H9 (cell line): ENCODE measurements at regions not wholly inside any gene's neighbourhood (a gene's known extent, or its start where the extent isn't known, plus 50 kb on each side); places are given as distances from the start of the nearest gene placed in this dataset.

Source experiments
- DNase-seq: peaks from one replicate; pipeline ENCODE4 v3.0.0-alpha.2; 2017
- H2AFZ ChIP-seq: one replicate; pipeline ENCODE4 v1.6.1; 2013; ENCODE audit warnings: mild to moderate bottlenecking, low read length, control low read depth, moderate library complexity
- H2AK5ac ChIP-seq: 2 replicates; pipeline ENCODE4 v1.6.1; 2013; ENCODE audit warnings: low read length, control low read depth, mixed read lengths; ENCODE audit not compliant: insufficient read length
- H2BK120ac ChIP-seq: one replicate; pipeline ENCODE4 v1.6.1; 2013; ENCODE audit warnings: low read depth, mild to moderate bottlenecking, low read length, control low read depth, inconsistent platforms; ENCODE audit not compliant: poor library complexity, severe bottlenecking
- H2BK12ac ChIP-seq: 2 replicates; pipeline ENCODE4 v1.6.1; 2013; ENCODE audit warnings: low read length, control low read depth, mixed read lengths, low read depth; ENCODE audit not compliant: insufficient read length
- H2BK15ac ChIP-seq: 2 replicates; pipeline ENCODE4 v1.6.1; 2013; ENCODE audit warnings: low read depth, low read length, control low read depth
- H2BK20ac ChIP-seq: one replicate; pipeline ENCODE4 v1.6.1; 2013; ENCODE audit warnings: low read depth, mild to moderate bottlenecking, low read length, control low read depth, inconsistent platforms; ENCODE audit not compliant: poor library complexity, severe bottlenecking
- H2BK5ac ChIP-seq: 2 replicates; pipeline ENCODE4 v1.6.1; 2013; ENCODE audit warnings: low read length, control low read depth, mixed read lengths; ENCODE audit not compliant: insufficient read length
- H3K14ac ChIP-seq: 2 replicates; pipeline ENCODE4 v1.6.1; 2013; ENCODE audit warnings: low read length, control low read depth; ENCODE audit not compliant: insufficient read depth
- H3K18ac ChIP-seq: 2 replicates; pipeline ENCODE4 v1.6.1; 2013; ENCODE audit warnings: low read depth, mild to moderate bottlenecking, mixed read lengths, low read length, control low read depth; ENCODE audit not compliant: insufficient read length
- H3K23ac ChIP-seq: 2 replicates; pipeline ENCODE4 v1.6.1; 2013; ENCODE audit warnings: low read length, control low read depth, mixed read lengths, low read depth; ENCODE audit not compliant: insufficient read length
- H3K23me2 ChIP-seq: 2 replicates; pipeline ENCODE4 v1.6.1; 2013; ENCODE audit warnings: low read depth, mild to moderate bottlenecking, mixed read lengths, low read length, control low read depth; ENCODE audit not compliant: insufficient read length, poor library complexity, severe bottlenecking
- H3K27ac ChIP-seq: 2 replicates; pipeline ENCODE4 v1.5.1; 2013; ENCODE audit warnings: low read length, control low read depth, mixed read lengths, low read depth; ENCODE audit not compliant: insufficient read length
- H3K27me3 ChIP-seq: 2 replicates; pipeline ENCODE4 v1.6.1; 2013; ENCODE audit warnings: low read length, control low read depth, inconsistent platforms; ENCODE audit not compliant: insufficient read depth
- H3K4ac ChIP-seq: 2 replicates; pipeline ENCODE4 v1.6.1; 2013; ENCODE audit warnings: low read depth, mild to moderate bottlenecking, control low read depth, inconsistent platforms, low read length, moderate library complexity
- H3K4me1 ChIP-seq: 2 replicates; pipeline ENCODE4 v1.6.1; 2013; ENCODE audit warnings: low read length, control low read depth, inconsistent platforms; ENCODE audit not compliant: insufficient read depth
- H3K4me2 ChIP-seq: 2 replicates; pipeline ENCODE4 v1.6.1; 2013; ENCODE audit warnings: low read length, control low read depth, mixed read lengths; ENCODE audit not compliant: insufficient read length, insufficient read depth
- H3K56ac ChIP-seq: 2 replicates; pipeline ENCODE4 v1.6.1; 2013; ENCODE audit warnings: low read depth, mild to moderate bottlenecking, mixed read lengths, low read length, control low read depth; ENCODE audit not compliant: insufficient read length
- H3K79me1 ChIP-seq: 2 replicates; pipeline ENCODE4 v1.6.1; 2013; ENCODE audit warnings: low read depth, mild to moderate bottlenecking, moderate library complexity, low read length, control low read depth, inconsistent platforms; ENCODE audit not compliant: insufficient read depth, poor library complexity, severe bottlenecking
- H3K79me2 ChIP-seq: 2 replicates; pipeline ENCODE4 v1.6.1; 2013; ENCODE audit warnings: low read length, control low read depth, inconsistent platforms; ENCODE audit not compliant: insufficient read depth
- H3K9ac ChIP-seq: 2 replicates; pipeline ENCODE4 v1.6.1; 2013; ENCODE audit warnings: low read length, control low read depth, mixed read lengths; ENCODE audit not compliant: insufficient read length; ENCODE audit errors: extremely low read depth
- H3K9me3 ChIP-seq: one replicate; pipeline ENCODE4 v1.6.1; 2013; ENCODE audit warnings: low read depth, low read length, inconsistent platforms; ENCODE audit not compliant: control insufficient read depth
- H3T11ph ChIP-seq: one replicate; pipeline ENCODE4 v1.6.1; 2013; ENCODE audit warnings: mild to moderate bottlenecking, low read length, control low read depth, inconsistent platforms
- H4K20me1 ChIP-seq: one replicate; pipeline ENCODE4 v1.6.1; 2013; ENCODE audit not compliant: control insufficient read depth, insufficient read length, insufficient read depth
- H4K5ac ChIP-seq: 2 replicates; pipeline ENCODE4 v1.6.1; 2013; ENCODE audit warnings: low read depth, mild to moderate bottlenecking, mixed read lengths, low read length, control low read depth; ENCODE audit not compliant: insufficient read length
- H4K8ac ChIP-seq: replicated peaks from 2 replicates; pipeline ENCODE4 v1.6.1; 2013; ENCODE audit warnings: low read length, control low read depth, mixed read lengths, low read depth; ENCODE audit not compliant: insufficient read length
- H4K91ac ChIP-seq: 2 replicates; pipeline ENCODE4 v1.6.1; 2013; ENCODE audit warnings: low read depth, mild to moderate bottlenecking, moderate library complexity, mixed read lengths, low read length, control low read depth; ENCODE audit not compliant: insufficient read length
- H3K27ac Mint-ChIP-seq, 3 experiments: 2 replicates in 2 of 3; 3 replicates in 1 of 3; pipeline ENCODE4 v1.8.0; 2020 to 2021; ENCODE audit warnings: mixed read lengths in 3 of 3, mild to moderate bottlenecking in 1 of 3, moderate library complexity in 1 of 3
- H3K27me3 Mint-ChIP-seq: 2 replicates; pipeline ENCODE4 v1.8.0; 2021; ENCODE audit warnings: low read depth, mild to moderate bottlenecking, moderate library complexity, mixed read lengths
- H3K36me3 Mint-ChIP-seq, 3 experiments: 2 replicates in 2 of 3; 3 replicates in 1 of 3; pipeline ENCODE4 v1.8.0; 2020 to 2021; ENCODE audit warnings: low read depth in 3 of 3, mixed read lengths in 3 of 3; ENCODE audit not compliant: insufficient read depth in 1 of 3
- H3K4me1 Mint-ChIP-seq, 2 experiments: 2 replicates each; pipeline ENCODE4 v1.8.0; 2020; ENCODE audit warnings: mixed read lengths in 2 of 2
- H3K4me3 Mint-ChIP-seq, 2 experiments: 2 replicates in 1 of 2; 3 replicates in 1 of 2; pipeline ENCODE4 v1.8.0; 2020 to 2021; ENCODE audit warnings: mild to moderate bottlenecking in 2 of 2, mixed read lengths in 2 of 2, moderate library complexity in 1 of 2
- H3K9me3 Mint-ChIP-seq, 2 experiments: 2 replicates in 1 of 2; 3 replicates in 1 of 2; pipeline ENCODE4 v1.8.0; 2020; ENCODE audit warnings: mild to moderate bottlenecking in 2 of 2, mixed read lengths in 2 of 2, moderate library complexity in 1 of 2
- WGBS: extraction: QIAGEN DNeasy Blood & Tissue Kit; methylation state at CpG from one replicate; pipeline ENCODE4 v1.1.7; 2013; ENCODE audit warnings: missing lambda C conversion rate, low lambda C conversion rate, mixed read lengths; ENCODE audit not compliant: insufficient read length; ENCODE audit errors: extremely low coverage; 5-methylcytosine and 5-hydroxymethylcytosine counted together
- TF ChIP-seq, protein P1 (sequence below): fragments of 200-600 bp; sonication (generic); conservative IDR thresholded peaks from 3 replicates; pipeline ENCODE4 v1.8.0; 2021; ENCODE audit warnings: antibody characterized with exemption, mild to moderate bottlenecking

DNA sequence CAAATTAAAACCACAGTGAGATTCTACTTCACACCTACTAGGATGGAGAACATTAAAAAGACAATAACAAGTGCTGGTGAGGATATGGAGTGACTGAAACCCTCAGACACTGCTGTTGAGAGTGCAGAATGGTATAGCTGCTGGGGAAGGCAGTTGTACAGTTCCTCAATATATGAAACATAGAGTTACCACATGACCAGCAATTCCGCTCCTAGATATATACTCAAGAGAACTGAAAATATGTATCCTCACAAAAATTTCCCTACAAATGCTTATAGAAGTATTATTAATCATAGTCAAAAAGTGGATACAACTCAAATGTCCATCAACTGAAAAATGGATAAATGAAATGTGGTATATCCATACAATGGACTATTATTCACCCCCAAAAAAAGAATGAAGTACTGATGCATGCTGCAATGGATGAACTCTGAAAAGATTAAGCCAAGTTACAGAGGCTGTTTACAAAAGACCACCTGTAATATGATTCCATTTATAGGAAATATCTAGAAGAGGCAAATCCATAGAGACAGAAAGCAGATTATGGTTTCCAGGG lies 164.7 kb upstream of the IGF1R start:
- no peak overlapping the region for H3K4me2 ChIP-seq
- H3K4me3 Mint-ChIP-seq: no peak overlapping the region
- no peaks in the 10 kb centered on the region for H3K79me1 ChIP-seq
- no peak overlapping the region for H3K9ac ChIP-seq
- no peak overlapping the region for H3K4ac ChIP-seq
- H3K56ac ChIP-seq: no peak overlapping the region
- H3K23me2 ChIP-seq: no peaks in the 10 kb centered on the region
- H3K18ac ChIP-seq: no peak overlapping the region
- H3K4me1 ChIP-seq: no peaks in the 10 kb centered on the region
- no peak overlapping the region for H2AFZ ChIP-seq
- no peak overlapping the region for H2BK20ac ChIP-seq
- H3T11ph ChIP-seq: no peak overlapping the region
- no peak overlapping the region for H3K27ac Mint-ChIP-seq
- H2BK12ac ChIP-seq: no peak overlapping the region
- DNase-seq: no peak
- H3K79me2 ChIP-seq: no peaks in the 10 kb centered on the region
- no peak overlapping the region for H3K27ac ChIP-seq
- peaks cover 0 to 10% (median 6%) of the 10 kb centered on the region in 3 experiments; a peak in 3 of 7 replicates for H3K36me3 Mint-ChIP-seq
- TF ChIP-seq, protein P1, sequence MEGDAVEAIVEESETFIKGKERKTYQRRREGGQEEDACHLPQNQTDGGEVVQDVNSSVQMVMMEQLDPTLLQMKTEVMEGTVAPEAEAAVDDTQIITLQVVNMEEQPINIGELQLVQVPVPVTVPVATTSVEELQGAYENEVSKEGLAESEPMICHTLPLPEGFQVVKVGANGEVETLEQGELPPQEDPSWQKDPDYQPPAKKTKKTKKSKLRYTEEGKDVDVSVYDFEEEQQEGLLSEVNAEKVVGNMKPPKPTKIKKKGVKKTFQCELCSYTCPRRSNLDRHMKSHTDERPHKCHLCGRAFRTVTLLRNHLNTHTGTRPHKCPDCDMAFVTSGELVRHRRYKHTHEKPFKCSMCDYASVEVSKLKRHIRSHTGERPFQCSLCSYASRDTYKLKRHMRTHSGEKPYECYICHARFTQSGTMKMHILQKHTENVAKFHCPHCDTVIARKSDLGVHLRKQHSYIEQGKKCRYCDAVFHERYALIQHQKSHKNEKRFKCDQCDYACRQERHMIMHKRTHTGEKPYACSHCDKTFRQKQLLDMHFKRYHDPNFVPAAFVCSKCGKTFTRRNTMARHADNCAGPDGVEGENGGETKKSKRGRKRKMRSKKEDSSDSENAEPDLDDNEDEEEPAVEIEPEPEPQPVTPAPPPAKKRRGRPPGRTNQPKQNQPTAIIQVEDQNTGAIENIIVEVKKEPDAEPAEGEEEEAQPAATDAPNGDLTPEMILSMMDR: no peak
- H3K27me3 Mint-ChIP-seq: peaks cover 2% of the 10 kb centered on the region
- H3K4me1 Mint-ChIP-seq: peaks cover 0 to 4% of the 10 kb centered on the region in 2 experiments; a peak in 2 of 4 replicates
- H3K27me3 ChIP-seq: no peaks in the 10 kb centered on the region
- WGBS: no CpG with 5 or more reads among the region's 1 CpG
- no peaks in the 10 kb centered on the region for H4K20me1 ChIP-seq
- no peak overlapping the region for H3K14ac ChIP-seq
- peaks cover 7% of the 10 kb centered on the region for H3K9me3 ChIP-seq
- no peak overlapping the region for H4K8ac ChIP-seq
- H2AK5ac ChIP-seq: no peak overlapping the region
- H4K91ac ChIP-seq: no peak overlapping the region
- H3K23ac ChIP-seq: no peak overlapping the region
- no peak overlapping the region for H2BK120ac ChIP-seq
- peaks cover 19 to 20% of the 10 kb centered on the region in 2 experiments for H3K9me3 Mint-ChIP-seq
- no peak overlapping the region for H2BK15ac ChIP-seq
- H2BK5ac ChIP-seq: no peak overlapping the region
- H4K5ac ChIP-seq: no peak overlapping the region
